Stimulated activated CD4-positive, alpha-beta T cell treated with anti-CD3 and anti-CD28 coated beads, TNF-alpha, amount 100 ng/mL, for 1 hour (primary cell): ENCODE measurements at regions not wholly inside any gene's neighbourhood (a gene's known extent, or its start where the extent isn't known, plus 50 kb on each side); places are given as distances from the start of the nearest gene placed in this dataset.

Source experiments
- DNase-seq, 3 donors: peaks; one replicate each; pipeline ENCODE4 v3.0.0-alpha.2; 2020; ENCODE audit warnings: low read depth in 3 of 3, low spot score in 1 of 3

DNA sequence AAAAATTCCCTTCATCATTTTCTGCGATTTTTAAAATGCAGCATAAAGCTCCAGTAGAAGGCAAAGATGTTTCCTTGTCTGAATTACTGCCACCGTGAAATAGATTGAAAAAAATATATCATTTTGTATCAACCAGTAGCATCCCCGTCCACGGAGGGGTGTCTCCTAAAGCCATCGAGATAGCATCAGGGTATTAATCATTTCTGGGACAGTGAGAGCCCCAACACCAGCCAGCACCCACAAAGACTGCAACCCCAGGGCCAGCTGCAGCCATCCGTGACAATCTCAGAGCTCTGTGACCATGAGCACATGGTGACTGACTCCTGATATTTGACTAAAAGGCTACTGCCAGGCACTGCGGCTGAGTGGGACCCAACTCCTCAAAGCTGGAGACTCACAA, 64.1 kb upstream of the SIX3 start:
- no peak for DNase-seq

DNA sequence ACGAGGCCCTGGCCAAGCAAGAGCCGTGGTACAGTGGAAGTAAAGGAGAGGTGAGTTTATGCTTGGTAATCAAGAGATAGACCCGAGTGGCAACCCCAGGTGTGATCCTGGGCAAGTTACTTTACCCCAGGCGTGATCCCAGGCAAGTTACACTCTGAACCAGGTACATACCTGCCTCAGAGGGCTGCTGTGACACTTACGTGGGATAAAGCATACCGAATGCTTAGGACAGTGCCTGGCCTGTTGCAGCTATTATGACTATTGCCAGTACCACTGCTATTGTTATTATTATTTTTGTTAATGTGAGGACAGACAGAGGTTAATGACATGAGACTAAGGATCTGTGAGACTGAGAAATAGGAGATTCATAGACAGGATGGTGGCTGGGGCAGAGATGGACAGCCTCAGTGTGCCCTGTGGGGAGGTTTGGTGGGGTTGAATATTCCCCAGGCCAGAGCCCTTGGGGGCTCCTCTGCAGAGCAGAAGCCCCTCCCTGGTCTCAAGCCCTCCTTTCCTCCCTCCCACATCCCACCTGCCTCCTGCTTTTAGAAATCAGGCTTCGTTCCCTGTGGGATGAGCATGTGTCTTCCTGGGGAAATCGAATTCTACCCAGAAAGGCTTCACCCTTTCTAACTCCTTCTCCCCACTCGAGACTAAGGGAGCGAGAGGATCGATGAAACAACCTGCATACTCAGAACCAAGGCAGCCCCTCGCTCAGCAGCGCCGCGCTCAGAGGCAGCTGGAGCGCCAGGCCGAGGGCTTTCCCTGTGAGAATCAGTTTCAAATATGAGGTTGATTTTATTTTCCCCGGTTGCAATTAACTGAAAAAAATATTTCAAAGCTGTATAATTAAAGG, 62.0 kb upstream of the SIX3 start:
- no peak for DNase-seq

DNA sequence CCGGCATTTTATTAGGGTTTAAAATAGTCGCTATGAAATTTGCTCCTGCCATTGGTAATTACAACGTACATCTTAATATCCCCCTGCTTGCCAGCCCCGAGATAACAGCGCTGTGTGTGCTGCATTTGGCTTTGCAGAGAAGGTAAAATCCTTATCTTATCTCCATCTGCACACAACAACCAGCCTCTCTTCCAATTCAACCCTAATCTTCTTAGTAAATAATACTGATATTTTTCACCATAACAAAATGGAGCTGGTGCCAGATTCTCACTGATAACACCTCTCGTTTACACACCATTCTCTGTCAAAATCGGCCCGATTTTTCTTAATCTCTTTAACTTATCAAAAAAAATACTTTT, 61.4 kb upstream of the SIX3 start:
- no peak for DNase-seq

DNA sequence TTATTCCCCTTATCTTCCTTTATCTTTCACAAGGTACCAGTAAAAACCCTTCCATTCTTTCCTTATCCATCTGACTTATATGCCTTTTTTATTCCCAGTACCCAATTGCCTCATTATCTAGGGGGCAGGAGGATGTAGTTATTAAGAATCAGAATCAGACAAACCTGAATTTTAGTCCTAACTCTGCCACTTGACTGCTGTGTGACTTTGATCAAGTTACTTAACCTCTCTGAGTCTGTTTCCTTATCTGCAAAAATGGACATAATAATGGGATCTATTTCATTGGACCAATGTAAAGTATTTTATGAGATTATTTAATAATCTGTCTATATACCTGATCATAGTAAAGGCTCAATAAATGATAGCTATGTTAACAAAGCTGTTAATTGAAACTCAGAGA, 59.6 kb upstream of the SIX3 start:
- DNase-seq, result no peak

DNA sequence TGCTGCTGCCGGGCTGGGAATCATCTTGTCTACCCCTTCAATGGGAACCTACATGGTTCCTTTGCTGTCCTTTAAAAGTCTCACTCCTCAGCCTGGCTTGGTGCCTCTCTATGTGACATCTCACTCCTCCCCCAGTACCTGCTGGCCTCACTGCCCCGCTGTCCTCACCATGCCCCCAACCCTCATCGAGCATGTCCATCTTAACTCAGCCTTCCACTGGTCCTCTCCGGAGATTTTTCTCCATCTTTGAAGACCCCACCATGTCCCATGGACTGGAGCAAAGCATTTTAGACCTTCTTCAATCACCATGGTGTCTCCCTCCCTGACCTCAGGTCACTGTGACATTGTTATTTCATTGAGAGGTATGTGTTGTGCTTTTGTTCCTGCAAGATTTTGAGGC, 58.1 kb upstream of the SIX3 start:
- no peak for DNase-seq

DNA sequence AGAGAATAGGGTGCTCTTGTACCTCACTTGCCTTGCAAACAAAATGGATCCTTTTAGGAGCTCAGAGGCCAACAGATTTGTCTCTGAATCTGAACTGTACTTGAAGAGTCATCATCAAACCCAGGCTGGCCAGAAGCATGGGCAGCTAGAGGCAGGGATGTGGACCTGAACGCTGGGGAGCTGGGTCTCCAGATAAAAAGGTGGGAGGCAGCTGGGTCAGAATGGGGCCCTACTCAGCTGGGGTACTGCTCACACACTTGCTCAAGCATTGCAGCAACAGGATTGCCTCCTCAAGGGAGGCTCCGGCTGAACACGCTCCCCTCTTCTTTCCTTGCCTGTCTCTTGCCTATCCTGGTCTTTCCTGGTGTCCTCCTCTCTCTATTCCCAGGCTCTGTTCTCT, 57.3 kb upstream of the SIX3 start:
- no peak for DNase-seq

DNA sequence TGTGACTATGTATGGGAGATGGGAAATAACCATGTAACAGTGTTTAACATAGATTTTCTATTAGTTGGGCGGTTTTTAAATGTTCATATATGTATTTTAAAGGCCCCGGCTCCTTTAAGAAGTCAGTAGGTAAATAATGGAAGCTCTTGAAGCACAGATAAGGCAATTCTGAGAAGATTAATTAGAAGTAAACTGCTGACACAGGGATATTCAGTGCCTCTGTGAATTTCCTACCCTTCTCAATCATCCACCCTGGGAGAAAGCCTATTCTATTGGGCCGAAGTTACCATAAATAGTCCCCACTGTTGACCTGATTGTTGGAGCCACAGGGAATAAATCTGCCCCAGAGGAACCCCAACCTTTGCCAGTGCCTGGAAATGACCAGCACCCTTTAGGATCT, 56.8 kb upstream of the SIX3 start:
- DNase-seq, result no peak

DNA sequence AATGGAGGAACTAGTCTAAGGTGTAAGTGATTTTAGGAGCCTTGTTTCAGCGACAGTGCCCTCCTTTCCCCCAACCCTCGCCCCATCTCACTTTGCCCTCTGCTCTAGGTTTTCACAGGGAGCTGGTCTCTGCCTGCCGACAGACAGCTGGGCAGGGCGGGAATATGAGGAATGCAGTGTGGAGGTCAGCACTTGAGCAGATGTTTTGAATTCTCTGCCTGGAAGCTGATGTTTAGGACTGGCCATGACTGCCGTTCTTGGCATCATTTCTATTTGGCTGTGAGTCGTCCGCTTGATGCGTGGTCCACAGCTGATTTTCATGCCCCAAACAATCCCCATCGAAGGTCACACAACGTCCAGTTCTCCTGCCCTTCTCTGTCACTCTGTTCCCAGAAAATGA, 55.1 kb upstream of the SIX3 start:
- no peak for DNase-seq

DNA sequence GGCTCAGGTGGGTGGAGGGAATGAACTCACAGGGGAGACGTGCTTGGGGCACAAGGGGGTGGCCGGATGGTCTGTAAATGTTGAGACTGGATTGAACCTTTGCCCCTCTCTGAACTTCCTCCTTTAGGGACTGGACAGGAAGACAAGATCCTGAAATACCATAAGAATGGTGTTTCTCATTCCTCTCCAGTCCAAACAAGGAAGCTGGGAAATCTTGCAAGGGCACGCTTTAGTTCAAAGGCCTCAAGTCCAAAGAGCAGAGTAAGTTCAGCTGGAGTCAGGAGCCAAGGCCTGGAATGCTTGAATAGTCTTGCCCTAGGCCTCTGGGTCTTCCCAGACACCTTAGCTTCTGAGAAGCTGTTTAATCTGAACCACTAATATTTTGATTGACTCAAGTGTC, 52.4 kb upstream of the SIX3 start:
- DNase-seq, result no peak
